Activated CD8-positive, alpha-beta memory T cell treated with anti-CD3 and anti-CD28 coated beads for 36 hours (primary cell): ENCODE measurements at regions not wholly inside any gene's neighbourhood (a gene's known extent, or its start where the extent isn't known, plus 50 kb on each side); places are given as distances from the start of the nearest gene placed in this dataset.
"Not testable (repeated sequence)": the region's sequence is repeated elsewhere in the genome, so short reads cannot be mapped to it uniquely, and the experiment has no call there.

Experiments
- CTCF ChIA-PET: fragments of 350-600 bp; sonication (Branson Sonifier 250); formaldehyde crosslinking; loops from one replicate; lab custom pipeline; 2021; ENCODE audit warnings: antibody characterized with exemption; lab: Charles Lee
- POLR2A ChIA-PET: fragments of 350-600 bp; sonication (Branson Sonifier 250); formaldehyde crosslinking; loops from one replicate; lab custom pipeline; 2021; ENCODE audit warnings: antibody characterized with exemption; lab: Charles Lee

DNA sequence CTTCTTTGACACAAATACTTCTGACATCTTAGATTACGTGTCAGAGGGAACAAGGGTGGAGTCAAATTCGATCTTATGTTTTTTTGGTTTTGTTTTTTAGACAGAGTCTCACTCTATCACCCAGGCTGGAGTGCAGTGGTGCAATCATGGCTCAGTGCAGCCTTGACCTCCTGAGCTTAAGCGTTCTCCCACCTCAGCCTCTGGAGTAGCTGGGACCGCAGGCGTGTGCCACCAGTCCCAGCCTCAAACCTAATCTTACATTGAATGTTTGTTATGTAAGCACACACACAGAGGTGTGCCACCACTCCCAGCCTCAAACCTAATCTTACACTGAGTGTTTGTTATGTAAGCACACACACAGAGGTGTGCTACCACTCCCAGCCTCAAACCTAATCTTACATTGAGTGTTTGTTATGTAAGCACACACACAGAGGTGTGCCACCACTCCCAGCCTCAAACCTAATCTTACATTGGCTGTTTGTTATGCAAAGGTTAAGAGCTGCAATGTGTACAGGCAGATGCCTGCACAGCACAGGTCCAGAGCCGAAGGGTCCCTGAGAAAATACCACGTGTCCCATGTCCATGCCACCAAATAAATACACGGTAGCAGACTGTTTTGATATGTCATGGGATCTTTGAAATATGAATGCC is 118.0 kb downstream of the ATP6V0E2 start:
- CTCF ChIA-PET, POLR2A ChIA-PET: not testable (repeated sequence)

DNA sequence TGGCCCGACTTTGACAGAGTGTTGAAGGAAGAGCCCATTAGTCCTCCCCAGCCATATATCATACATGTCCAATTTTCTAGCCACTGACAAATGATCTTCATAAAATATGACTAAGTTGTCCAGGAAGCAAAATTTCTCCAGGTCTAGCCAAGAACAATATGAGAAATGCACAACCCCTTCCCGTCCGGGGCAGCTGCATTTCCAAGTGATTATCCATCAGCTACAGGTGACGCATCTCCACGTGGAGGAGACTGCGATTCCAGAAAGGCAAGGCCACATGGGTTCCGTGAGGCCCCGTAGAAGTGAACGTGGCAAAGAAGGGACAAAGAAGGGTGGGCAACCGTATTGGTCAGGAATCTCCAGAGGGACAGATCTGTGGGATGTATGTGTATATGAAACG is 118.6 kb downstream of the ATP6V0E2 start:
- POLR2A ChIA-PET, CTCF ChIA-PET: not testable (repeated sequence)

DNA sequence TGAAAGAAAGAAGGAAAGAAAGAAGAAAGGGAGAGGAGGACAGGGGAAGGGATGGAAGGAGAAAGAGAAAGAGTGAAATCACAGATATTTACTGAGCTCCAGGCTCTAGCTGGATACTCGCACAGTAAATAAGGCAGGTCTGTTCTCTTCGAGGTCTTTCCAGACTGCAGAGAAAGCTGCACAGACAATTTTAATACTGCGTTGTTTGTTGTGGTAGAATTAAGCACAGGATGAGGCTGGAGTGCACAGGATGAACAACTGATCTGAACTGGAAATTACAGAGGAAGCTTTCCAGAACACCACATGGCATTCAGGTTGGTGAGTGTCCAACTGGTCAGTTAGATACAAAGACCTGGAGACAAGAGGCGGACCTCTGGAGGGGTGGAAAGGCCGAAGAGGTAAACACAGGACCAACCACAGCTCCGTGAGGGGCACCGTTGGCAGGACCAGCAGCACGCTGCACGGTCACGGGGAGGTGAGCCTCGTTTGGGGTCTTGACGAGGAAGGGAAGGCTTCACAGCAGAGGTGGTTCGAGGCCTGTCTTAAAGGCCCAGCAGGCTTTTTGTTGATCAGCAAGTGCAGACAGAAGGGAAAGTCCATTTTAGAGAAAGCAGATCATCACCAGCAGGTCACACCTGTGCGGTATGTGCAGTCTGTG is 121.7 kb downstream of the ATP6V0E2 start:
- CTCF ChIA-PET, POLR2A ChIA-PET: not testable (repeated sequence)

DNA sequence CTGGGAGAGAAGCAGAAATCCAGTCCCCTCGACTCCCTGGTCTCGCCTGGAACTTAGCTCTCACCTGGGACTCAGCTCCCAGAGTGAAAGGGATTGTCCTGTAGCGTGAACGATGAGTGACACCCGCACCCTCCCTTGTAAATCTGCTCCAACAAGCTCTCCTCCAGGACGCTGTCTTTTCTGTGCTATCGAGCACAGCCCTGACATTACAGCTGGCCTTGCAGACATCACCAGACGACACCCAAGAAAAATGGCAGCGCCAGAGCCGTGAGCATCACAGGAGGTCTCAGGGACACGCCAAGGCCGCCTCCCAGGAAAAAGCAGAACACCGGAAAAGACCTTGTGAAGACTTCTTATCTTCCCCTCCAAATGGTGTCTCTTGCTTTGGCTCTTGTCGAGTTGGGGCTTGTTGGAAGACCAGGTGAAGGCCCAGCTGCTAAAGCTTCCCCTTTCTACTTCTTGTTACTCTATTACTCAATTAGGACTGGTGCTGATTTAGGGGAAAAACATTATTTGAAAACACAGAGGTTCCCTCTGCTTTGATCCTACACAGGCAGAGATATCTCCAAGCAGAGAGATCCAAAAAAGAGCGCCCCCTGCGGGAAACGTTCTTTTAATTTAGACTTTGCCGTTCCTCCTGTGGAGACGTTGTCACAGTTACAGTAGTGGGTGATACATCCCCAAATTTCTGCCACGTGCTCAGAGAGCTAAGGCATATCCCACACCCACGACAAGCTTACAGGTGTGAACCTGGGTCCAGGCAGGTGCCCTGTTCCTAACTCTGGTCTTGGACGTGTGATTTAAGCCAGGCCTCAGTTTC is 127.2 kb downstream of the ATP6V0E2 start:
- POLR2A ChIA-PET, CTCF ChIA-PET: not testable (repeated sequence)

DNA sequence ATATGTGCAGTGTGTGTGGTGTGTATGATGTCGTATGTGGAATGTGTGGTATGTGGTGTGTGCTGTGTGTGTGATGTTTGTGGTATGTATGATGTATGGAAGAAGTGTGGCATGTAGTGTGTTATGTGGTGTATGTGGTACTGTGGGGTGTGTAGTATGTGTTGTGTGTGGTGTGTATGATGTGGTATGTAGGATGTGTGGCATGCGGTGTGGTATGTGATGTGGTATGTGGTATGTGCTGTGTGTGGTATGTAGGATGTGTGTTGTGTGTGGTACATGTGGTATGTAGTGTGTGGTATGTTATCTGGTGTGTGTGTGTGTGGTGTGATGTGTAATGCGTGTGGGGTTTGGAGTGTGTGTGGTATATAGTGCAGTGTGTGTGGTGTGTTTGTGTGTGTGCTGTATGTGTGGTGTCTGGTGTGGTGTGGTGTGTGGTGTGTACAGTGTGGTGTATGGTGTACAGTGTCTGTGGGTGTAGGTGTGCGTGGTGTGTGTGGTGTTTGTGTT is 129.6 kb downstream of the ATP6V0E2 start:
- CTCF ChIA-PET: no interaction called here
- POLR2A ChIA-PET: no interaction called here

DNA sequence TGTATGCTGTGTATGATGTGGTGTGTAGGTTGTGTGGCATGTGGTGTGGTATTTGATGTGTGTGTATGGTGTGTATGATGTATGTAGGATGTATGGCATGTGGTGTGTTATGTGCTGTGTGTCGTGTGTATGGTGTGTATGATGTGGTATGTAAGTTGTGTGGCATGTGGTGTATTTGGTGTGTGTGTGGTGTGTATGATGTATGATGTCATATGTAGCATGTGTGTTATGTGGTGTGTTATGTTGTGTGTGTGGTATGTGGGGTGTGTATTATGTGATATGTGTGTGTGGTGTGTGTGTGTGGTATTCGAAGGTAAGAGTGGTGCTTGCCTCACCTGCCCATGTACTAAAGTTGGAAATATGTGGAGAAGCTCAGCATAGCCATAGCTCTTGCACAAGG is 130.2 kb downstream of the ATP6V0E2 start:
- CTCF ChIA-PET, POLR2A ChIA-PET: not testable (repeated sequence)

DNA sequence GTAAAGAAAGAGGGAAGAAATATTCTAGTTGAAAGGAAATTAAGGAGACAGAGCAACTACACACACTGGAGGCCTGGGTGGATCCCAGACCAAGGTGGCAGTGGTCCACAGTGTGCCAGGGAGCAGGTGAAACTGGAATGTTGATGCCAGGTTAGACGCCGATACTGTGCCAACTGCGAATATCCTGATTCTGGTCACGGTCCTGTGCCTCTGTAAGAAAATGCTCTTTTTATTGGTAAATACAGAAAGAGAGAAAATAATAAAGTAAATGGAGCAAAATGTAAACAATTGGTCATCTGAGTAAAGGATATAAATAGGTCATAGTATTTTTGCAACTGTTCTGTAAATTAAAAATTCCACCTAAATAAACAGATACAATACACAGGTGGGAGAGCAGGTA is 131.1 kb downstream of the ATP6V0E2 start:
- CTCF ChIA-PET, POLR2A ChIA-PET: not testable (repeated sequence)

DNA sequence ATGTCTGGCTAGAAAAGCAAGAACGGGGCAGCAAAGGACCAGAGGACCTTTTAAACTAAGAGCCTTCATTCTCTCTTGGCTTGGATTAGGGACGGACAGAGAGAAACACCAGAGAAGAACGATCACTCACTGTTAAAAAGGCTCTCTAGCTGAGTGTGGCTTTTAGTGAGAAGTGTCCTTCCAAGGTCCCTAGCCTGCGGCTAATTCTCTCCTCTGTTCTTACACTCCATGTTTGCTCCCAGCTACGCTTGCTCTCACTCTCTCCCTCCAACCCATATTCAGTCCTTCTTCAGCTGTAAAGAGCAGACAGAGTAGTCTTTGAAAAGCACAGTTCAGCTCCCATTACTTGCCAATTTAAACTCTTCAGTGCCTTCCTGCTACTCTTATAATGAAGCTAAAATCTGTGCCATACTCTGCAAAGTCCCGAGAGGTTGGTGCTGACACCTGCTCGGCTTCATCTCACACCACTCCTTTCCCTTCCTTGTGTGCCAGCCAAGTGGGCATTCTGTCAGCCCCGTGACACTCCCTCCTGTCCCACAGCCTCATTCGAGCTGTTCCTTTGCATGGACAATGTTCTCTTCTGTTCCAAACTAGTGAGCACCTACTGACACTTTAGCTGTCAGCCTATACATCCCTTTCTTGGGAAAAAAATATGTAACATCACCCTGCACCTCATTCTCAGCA is 136.0 kb downstream of the ATP6V0E2 start:
- CTCF ChIA-PET, POLR2A ChIA-PET: not testable (repeated sequence)

DNA sequence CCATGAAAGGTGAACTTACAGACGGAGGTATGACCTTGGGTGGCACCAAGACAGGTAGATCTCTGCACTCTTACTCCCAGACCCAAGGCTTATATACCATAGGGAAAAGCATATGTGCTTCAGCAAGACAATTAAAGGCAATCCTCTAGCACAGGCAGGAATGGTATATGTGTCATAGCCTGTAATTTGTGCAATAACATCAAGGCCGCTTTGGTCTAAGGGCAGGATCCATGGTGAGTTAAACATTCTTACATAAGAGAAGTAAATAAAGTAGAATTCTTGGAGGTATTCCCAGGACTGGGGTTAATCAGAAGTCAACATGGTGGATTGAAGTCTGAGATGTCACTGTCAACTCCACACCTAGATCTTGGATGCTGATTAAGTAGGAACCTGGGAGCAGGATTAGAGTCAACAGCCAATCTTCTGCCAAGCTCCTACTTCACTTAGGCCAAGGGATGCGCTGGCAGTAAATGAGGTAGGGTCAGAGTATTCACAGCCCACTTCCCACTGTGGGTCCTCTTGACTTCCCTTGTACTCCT is 143.0 kb downstream of the ATP6V0E2 start:
- CTCF ChIA-PET, POLR2A ChIA-PET: not testable (repeated sequence)

DNA sequence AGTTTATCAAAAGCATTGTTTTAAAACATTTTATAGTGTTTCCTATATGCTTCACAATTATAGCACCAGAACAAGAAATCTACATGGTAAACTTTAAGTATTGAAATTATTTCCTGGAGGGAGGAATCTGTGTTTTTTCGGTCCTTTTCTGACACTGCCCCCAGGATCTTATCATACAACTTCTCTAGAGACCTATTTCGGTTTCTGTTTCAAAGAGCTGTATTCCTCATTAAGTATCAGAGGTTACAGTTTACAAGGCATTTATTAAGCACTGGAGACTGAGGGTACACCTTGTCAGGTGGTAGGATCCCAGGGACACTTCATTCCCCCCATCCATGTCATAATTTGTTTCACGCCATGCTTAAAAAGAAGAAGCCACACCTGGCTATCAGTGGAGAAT is 146.4 kb downstream of the ATP6V0E2 start:
- CTCF ChIA-PET, POLR2A ChIA-PET: not testable (repeated sequence)

DNA sequence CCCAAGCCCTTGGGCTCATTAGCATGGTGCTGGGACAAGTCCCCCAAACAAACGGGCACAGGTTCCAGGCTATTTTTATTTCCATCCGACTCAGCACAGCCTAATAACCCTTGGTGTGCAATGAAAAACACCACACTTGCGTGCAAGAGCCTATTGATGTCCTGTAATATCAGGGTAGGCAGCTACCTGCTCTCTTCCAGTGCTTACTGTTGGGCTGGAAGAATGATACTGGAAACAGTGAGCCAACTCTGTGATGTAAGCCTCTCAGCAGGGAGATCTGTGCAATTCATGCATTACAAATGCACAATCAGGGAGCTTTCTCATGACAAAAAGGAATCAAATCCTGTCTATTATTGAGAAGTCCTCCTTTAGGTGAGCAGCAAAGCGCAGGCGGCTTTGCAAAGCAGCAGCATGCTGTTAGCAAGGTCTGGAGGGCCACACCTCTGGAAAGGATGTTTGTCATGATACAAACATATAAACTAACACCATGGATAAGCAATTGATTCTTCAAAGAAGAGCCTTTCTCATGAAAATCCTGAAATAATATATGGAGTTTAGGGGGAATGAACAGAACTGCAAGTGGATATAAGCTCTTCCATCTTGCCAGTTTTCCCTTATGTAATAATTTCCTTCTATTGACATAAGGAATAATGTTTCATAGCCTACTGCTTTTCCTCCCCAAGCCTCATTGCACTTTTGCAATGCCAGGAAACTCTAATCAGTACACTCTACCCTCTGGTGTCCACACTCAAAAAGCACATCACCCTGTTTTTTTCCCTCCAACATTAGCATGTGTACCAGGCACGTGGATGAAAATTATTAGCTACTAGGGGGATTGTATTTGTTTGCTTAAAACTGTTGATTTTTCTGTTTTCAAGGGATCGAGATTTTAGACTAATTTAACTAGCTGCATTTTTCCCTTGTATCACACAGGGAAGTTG is 151.1 kb downstream of the ATP6V0E2 start:
- POLR2A ChIA-PET: not testable (repeated sequence)

DNA sequence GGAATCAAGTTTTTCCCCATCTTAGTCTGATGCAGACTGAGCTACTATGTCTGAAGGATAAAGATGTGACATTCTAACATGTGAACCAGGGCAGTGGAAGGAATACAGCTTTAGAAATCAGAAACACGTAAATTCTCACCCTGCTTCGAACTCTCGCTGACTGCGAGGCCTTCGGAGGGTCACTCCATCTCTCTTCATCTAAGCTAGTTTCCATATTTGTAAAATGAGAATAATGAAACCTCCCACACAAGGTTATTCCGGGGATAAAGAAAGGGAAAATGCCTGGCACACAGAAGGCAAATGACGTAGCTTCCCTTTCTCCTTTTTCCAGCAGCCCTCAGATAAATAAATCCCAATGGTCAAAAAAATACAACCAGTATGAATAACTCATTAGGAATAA is 152.0 kb downstream of the ATP6V0E2 start:
- POLR2A ChIA-PET, CTCF ChIA-PET: not testable (repeated sequence)

More for the DNA sequence above, 151.1 kb downstream of the ATP6V0E2 start:
- CTCF ChIA-PET: not testable (repeated sequence)

DNA sequence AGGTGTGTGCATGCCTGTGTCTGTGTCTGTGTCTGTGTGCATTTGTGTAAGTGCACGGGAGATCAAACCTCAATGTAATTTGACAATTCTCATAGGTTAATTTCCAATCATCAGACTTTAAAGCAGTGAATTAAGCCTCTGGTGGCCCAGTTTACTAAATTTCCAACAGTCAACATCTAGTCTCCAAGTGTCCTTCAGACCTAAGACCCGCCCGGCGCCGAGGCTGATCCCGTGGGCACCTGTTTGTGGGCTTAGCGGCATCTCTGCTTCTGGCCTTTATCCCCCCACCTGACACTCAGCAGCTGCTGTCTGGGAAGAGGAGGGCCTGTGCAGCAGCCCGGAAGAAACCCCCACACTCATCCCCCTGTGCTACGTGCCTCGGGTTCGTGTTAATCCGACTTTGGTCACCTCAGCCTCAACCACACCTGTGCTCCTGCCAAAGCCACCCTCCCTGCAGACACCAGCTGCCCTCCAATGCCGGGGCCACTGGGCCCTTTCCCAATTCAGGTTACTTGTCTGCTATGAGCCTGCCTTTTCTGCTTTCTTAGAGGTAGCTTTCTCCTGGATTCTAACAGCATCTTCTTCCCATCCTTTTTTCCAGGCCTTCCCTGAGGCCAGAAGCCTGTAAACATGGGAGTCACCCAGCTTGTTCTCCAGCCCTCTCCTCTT is 154.7 kb downstream of the ATP6V0E2 start:
- POLR2A ChIA-PET, CTCF ChIA-PET: not testable (repeated sequence)

DNA sequence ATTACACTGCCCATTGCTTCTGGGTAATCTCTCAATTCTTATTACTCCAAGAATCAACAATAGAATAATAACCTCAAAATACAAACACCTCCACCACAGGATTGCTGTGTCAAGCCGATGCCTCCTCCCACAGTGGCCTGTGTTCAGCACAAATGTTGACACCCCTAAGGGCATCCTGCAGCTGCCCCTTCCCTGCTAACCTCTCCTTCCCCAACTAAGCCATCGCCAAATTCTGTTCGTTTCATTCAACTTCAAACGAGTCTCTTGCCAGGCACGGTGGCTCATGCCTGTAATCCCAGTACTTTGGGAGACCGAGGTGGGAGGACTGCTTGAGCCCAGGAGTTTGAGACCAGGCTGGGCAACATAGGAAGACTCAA is 155.2 kb downstream of the ATP6V0E2 start:
- CTCF ChIA-PET, POLR2A ChIA-PET: not testable (repeated sequence)

DNA sequence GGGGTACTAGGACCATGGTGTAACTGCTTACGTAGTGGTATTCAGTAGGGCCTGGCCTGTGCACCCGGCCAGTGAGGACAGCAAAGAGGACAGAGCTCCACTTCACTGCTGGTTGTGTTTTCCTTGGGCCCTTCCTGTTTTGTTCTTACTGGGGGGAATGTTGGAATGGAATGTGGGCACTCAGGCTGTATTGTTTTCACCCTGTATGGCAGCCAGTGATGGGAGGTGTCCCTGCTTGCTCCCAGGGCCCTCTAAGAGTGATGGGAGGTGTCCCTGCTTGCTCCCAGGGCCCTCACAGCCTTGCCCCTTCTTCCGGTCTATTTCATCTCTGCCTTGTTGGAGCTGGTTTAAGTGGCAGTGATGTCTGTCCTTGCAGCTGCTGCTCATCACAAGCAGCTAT is 158.0 kb downstream of the ATP6V0E2 start:
- POLR2A ChIA-PET, CTCF ChIA-PET: not testable (repeated sequence)

DNA sequence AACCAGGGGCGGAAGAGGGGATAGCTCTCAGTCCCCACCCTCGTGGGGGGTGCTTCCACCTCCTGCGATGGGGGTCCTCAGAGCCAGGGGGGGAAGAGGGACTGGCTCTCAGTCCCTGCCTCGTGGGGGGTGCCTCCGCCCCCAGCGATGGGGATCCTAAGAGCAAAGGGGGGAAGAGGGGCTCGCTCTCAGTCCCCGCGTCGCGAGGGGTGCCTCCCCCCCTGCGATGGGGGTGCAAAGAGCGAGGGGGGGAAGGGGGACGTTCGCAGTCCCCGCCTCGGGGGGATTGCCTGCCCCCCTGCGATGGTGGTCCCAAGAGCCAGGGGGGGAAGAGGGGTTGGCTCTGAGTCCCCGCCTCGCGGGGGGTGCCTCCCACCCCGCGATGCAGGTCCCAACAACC is 159.9 kb downstream of the ATP6V0E2 start:
- CTCF ChIA-PET, POLR2A ChIA-PET: not testable (repeated sequence)

DNA sequence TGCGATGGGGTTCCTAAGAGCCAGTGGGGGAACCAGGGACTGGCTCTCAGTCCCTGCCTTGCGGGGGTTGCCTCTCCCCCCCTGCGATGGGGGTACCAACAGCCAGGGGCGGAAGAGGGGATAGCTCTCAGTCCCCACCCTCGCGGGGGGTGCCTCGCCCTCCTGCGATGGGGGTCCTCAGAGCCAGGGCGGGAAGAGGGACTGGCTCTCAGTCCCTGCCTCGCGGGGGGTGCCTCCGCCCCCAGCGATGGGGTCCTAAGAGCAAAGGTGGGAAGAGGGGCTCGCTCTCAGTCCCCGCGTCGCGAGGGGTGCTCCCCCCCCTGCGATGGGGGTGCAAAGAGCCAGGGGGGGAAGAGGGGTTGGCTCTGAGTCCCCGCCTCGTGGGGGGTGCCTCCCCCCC is 162.0 kb downstream of the ATP6V0E2 start:
- POLR2A ChIA-PET, CTCF ChIA-PET: not testable (repeated sequence)

DNA sequence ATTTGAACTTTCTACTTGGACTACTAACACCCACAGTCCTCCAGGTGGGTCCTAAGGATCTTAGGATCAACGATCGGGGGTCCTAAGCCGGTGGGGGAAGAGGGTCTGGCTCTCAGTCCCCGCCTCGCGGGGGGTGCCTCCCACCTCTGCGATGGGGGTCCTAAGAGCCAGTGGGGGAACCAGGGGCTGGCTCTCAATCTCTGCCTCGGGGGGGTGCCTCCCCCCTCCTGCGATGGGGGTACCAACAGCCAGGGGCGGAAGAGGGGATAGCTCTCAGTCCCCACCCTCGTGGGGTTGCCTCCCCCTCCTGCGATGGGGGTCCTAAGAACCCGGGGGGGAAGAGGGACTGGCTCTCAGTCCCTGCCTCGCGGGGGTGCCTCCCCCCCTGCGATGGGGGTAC is 165.3 kb downstream of the ATP6V0E2 start:
- CTCF ChIA-PET: interaction anchor here (0.7 kb wide), 1 partner anchor 130 kb away, joined by 3 read pairs; no protein-coding TSS in a partner anchor
- POLR2A ChIA-PET: not testable (repeated sequence)
